ENCODE measurements at regions not wholly inside any gene's neighbourhood (a gene's known extent, or its start where the extent isn't known, plus 50 kb on each side); places are given as distances from the start of the nearest gene placed in this dataset.
"Not testable (repeated sequence)": the region's sequence is repeated elsewhere in the genome, so short reads cannot be mapped to it uniquely, and the experiment has no call there.

- in situ Hi-C loops (cut with MboI); H3K9me2 ChIP-seq (ENCODE audit: insufficient read depth); H3K4me3 ChIP-seq; H4K20me1 ChIP-seq (ENCODE audit: insufficient read depth); H3F3A ChIP-seq (ENCODE audit: insufficient read depth); H3K4me1 ChIP-seq (ENCODE audit: insufficient read depth); H3K9ac ChIP-seq; H3K9me3 ChIP-seq (ENCODE audit: low read depth); H3K27me3 ChIP-seq (replicated peaks; ENCODE audit: insufficient read depth); H3K27ac ChIP-seq; H2AFZ ChIP-seq; H3K36me3 ChIP-seq (ENCODE audit: low read depth); H3K79me2 ChIP-seq (ENCODE audit: insufficient read depth); H3K4me2 ChIP-seq (ENCODE audit: unreplicated experiment): not testable (repeated sequence)
- peak; percentile 23 for DNase-seq
- WGBS, 2 experiments (ENCODE audit: low coverage in 1 of 2, low lambda C conversion rate in 2 of 2, missing lambda C conversion rate in 2 of 2): 7 to 12% methylated on average over 8 to 11 of the region's 19 CpGs
Observed at GRCh38 chr16:15219679-15220615, 125.9 kb upstream of the RRN3 start.

DNA sequence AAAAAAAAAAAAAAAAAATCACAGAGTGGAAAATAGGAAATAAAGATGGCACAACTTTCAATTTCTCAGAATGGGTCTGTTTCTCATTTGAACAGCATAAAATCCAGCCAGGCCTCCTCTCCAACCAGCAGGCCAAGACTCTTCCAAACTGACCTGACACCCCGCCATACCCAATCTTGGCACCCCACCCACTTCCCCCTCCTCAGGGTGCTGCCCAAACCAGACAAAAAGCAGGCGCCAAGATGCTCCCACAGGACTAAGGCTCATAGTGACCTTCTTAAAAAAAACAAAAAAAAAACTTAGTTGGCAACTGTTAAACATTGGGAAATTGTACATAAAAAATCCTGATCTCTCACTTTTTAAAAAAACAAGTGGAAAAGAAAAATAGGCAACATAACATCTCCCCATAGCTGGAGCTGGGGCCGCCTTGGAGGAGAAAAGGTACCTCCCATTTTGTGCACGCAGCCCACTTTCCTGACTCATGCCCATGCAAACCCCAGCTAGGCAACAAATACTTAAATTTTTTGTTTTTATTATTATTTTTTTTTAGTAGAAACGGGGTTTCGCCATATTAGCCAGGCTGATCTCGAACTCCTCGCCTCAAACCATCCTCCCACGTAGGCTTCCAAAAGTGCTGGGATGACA lies 124.9 kb upstream of the RRN3 start:
- H3F3A ChIP-seq (ENCODE audit: insufficient read depth); H3K4me3 ChIP-seq; H3K36me3 ChIP-seq (ENCODE audit: low read depth); H3K4me1 ChIP-seq (ENCODE audit: insufficient read depth); in situ Hi-C loops (cut with MboI); H3K9me2 ChIP-seq (ENCODE audit: insufficient read depth); H3K9ac ChIP-seq; H3K27me3 ChIP-seq (replicated peaks; ENCODE audit: insufficient read depth); H2AFZ ChIP-seq; H3K9me3 ChIP-seq (ENCODE audit: low read depth); H3K79me2 ChIP-seq (ENCODE audit: insufficient read depth); H3K27ac ChIP-seq; H4K20me1 ChIP-seq (ENCODE audit: insufficient read depth); H3K4me2 ChIP-seq (ENCODE audit: unreplicated experiment): not testable (repeated sequence)
- peak; percentile 3 for DNase-seq
- 9 to 12% methylated on average over 7 of the region's 9 CpGs for WGBS, 2 experiments (ENCODE audit: low coverage in 1 of 2, low lambda C conversion rate in 2 of 2, missing lambda C conversion rate in 2 of 2)

DNA sequence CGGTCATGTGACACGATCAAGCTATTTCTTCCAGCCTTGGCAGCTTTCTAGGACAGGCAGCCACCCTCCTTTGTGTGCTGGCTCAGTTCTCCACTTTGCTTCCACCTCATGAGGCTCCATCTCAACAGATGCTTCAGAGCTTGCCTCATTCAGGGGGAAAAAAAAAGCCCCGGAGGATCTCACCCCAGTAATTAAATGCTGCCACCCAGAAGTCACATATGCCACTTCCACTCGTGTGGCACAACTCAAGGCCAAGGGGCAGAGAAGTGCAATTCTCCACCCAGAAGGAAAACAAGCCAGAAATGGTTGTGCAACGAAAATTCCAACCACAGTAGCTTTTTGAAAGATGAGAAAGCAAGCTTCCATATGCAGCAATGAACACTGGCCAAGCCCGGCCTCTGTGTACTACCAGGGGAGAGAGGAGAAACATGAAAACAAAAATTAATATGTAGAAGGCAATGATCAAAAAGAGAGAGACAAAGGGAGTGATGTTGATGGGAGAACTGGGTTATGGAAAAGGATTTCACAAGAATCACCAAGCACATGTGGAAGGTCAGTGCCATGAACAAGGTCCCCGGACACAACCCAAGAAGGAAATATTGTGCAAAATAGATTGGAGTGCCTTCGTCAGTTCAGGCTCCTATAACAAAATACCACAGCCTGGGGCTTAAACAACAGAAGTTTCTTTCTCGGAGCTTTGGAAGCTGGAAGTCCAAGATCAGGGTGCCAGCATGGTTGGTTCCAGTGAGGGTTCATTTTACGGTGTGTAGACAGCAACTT lies 113.3 kb upstream of the RRN3 start:
- H3F3A ChIP-seq (ENCODE audit: insufficient read depth); H3K4me1 ChIP-seq (ENCODE audit: insufficient read depth); H2AFZ ChIP-seq; H3K9me3 ChIP-seq (ENCODE audit: low read depth); H3K9ac ChIP-seq; H3K4me2 ChIP-seq (ENCODE audit: unreplicated experiment); H3K36me3 ChIP-seq (ENCODE audit: low read depth); H3K27me3 ChIP-seq (replicated peaks; ENCODE audit: insufficient read depth); H4K20me1 ChIP-seq (ENCODE audit: insufficient read depth); H3K9me2 ChIP-seq (ENCODE audit: insufficient read depth); H3K79me2 ChIP-seq (ENCODE audit: insufficient read depth); H3K27ac ChIP-seq; H3K4me3 ChIP-seq; in situ Hi-C loops (cut with MboI): not testable (repeated sequence)
- 11% methylated on average over 7 of the region's 10 CpGs for WGBS, 2 experiments (ENCODE audit: low coverage in 1 of 2, low lambda C conversion rate in 2 of 2, missing lambda C conversion rate in 2 of 2)
- peak; percentile 50 for DNase-seq

DNA sequence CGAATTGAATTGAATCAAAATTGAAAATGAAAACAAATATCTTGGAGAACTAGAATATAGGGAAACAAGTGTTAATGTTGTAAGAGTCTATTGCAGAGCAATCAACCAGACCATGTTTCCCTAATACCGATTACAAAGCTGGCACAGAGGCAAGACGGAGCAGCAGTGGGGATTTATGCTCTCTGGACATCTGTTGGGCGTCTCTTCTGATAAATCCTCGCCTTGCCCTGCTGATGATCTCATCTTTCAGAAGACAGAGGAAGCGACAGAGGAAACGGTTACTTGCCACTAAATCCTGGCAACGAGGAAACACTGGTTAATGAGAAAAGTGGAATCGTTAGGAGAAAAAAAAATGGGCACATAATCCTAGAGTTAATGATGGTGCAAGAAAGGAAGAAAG lies 112.4 kb upstream of the RRN3 start:
- in situ Hi-C loops (cut with MboI); DNase-seq; H3K27me3 ChIP-seq (replicated peaks; ENCODE audit: insufficient read depth); H2AFZ ChIP-seq; H3K9ac ChIP-seq; H3K27ac ChIP-seq; H3K4me3 ChIP-seq; H3K9me2 ChIP-seq (ENCODE audit: insufficient read depth); H3K4me2 ChIP-seq (ENCODE audit: unreplicated experiment); H3F3A ChIP-seq (ENCODE audit: insufficient read depth); H3K9me3 ChIP-seq (ENCODE audit: low read depth); H4K20me1 ChIP-seq (ENCODE audit: insufficient read depth); H3K79me2 ChIP-seq (ENCODE audit: insufficient read depth); H3K36me3 ChIP-seq (ENCODE audit: low read depth); H3K4me1 ChIP-seq (ENCODE audit: insufficient read depth): not testable (repeated sequence)
- 3 to 4% methylated on average over 4 to 7 of the region's 9 CpGs for WGBS, 2 experiments (ENCODE audit: low coverage in 1 of 2, low lambda C conversion rate in 2 of 2, missing lambda C conversion rate in 2 of 2)

- H3K4me3 ChIP-seq; H3K9me3 ChIP-seq (ENCODE audit: low read depth); in situ Hi-C loops (cut with MboI); H3K9me2 ChIP-seq (ENCODE audit: insufficient read depth); DNase-seq; H3K4me1 ChIP-seq (ENCODE audit: insufficient read depth); H3K4me2 ChIP-seq (ENCODE audit: unreplicated experiment); H3K9ac ChIP-seq; H2AFZ ChIP-seq; H3K36me3 ChIP-seq (ENCODE audit: low read depth); H4K20me1 ChIP-seq (ENCODE audit: insufficient read depth); H3K27ac ChIP-seq; H3F3A ChIP-seq (ENCODE audit: insufficient read depth); H3K79me2 ChIP-seq (ENCODE audit: insufficient read depth); H3K27me3 ChIP-seq (replicated peaks; ENCODE audit: insufficient read depth): not testable (repeated sequence)
- WGBS, 2 experiments (ENCODE audit: low coverage in 1 of 2, low lambda C conversion rate in 2 of 2, missing lambda C conversion rate in 2 of 2): 66 to 76% methylated on average over 5 of the region's 5 CpGs
Observed at GRCh38 chr16:15205939-15206338, 111.9 kb upstream of the RRN3 start.

DNA sequence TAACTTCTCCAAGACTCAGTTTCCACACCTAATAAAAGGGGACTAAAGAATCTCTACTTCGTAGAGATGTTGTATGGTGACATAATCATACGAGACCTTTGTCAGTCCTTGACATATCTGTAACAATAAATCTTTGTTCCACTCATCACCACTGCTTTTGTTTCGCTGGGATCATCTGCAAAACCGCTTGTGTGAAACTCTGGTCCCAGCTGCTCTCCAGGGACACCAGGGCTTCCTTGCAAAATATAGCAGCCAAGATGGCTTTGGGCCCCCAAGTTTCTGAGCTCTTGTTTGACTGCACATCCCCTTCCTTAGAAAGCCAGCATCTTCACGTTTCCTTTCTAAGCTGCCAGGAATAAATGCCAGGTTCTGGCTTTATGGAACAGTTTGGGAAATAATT lies 110.5 kb upstream of the RRN3 start:
- H3K9me3 ChIP-seq (ENCODE audit: low read depth); H3K9me2 ChIP-seq (ENCODE audit: insufficient read depth); H3K79me2 ChIP-seq (ENCODE audit: insufficient read depth); H3K27me3 ChIP-seq (replicated peaks; ENCODE audit: insufficient read depth); DNase-seq; H3K4me2 ChIP-seq (ENCODE audit: unreplicated experiment); H2AFZ ChIP-seq; H3K36me3 ChIP-seq (ENCODE audit: low read depth); in situ Hi-C loops (cut with MboI); H3K27ac ChIP-seq; H3K4me3 ChIP-seq; H3F3A ChIP-seq (ENCODE audit: insufficient read depth); H3K9ac ChIP-seq; H4K20me1 ChIP-seq (ENCODE audit: insufficient read depth); H3K4me1 ChIP-seq (ENCODE audit: insufficient read depth): not testable (repeated sequence)
- 61 to 75% methylated on average over 3 to 4 of the region's 5 CpGs for WGBS, 2 experiments (ENCODE audit: low coverage in 1 of 2, low lambda C conversion rate in 2 of 2, missing lambda C conversion rate in 2 of 2)

DNA sequence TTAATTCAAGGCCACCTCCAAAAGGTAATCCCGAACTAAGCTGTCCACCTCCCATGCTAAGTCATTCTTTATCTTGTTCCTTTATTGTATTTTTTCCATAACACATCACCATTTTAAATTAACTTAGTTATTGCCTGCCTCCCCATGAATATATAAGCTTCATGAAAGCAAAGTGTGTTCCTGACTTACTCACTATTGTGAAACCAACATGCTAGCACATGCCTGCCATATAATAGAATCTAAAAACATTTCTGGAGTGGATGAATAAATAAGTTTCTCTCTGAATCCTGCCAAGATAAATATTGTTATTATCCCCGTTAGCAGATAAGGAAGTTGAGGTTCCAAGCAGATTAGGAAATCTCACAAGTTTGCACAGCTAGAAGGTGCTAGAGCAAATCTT lies 98.7 kb upstream of the RRN3 start:
- H3K4me2 ChIP-seq (ENCODE audit: unreplicated experiment); H3K79me2 ChIP-seq (ENCODE audit: insufficient read depth); H3K9me3 ChIP-seq (ENCODE audit: low read depth); H4K20me1 ChIP-seq (ENCODE audit: insufficient read depth); H3F3A ChIP-seq (ENCODE audit: insufficient read depth); DNase-seq; H3K4me1 ChIP-seq (ENCODE audit: insufficient read depth); H3K4me3 ChIP-seq; H2AFZ ChIP-seq; H3K27me3 ChIP-seq (replicated peaks; ENCODE audit: insufficient read depth); H3K36me3 ChIP-seq (ENCODE audit: low read depth); H3K9ac ChIP-seq; in situ Hi-C loops (cut with MboI); H3K9me2 ChIP-seq (ENCODE audit: insufficient read depth); H3K27ac ChIP-seq: not testable (repeated sequence)
- WGBS, 2 experiments (ENCODE audit: low coverage in 1 of 2, low lambda C conversion rate in 2 of 2, missing lambda C conversion rate in 2 of 2): 30 to 33% methylated on average over 1 to 2 of the region's 2 CpGs

Measured in GM23248 (cell line).